K562 (cell line): ENCODE measurements at regions not wholly inside any gene's neighbourhood (a gene's known extent, or its start where the extent isn't known, plus 50 kb on each side); places are given as distances from the start of the nearest gene placed in this dataset.

ENCODE experiments used
- ATAC-seq: fragments of 200-7000 bp; cut with Tn5 transposase; 3 replicates; pipeline ENCODE4 v1.9.1; 2020; ENCODE audit warnings: moderate library complexity
- BruUV-seq: library from RNA; stranded (reverse); fragments of 400-500 nt; replicated peaks from 2 replicates; lab custom pipeline; 2021; lab: Mats Ljungman, UMichigan
- CTCF ChIA-PET: fragments of 300-600 bp; formaldehyde crosslinking; extraction: SDS; loops from one replicate; lab custom pipeline; 2021; ENCODE audit warnings: low intra/inter-chr PET ratio; lab: Yijun Ruan, JAX
- POLR2A ChIA-PET: fragments of 300-600, 350-650 bp; sonication (Branson Sonifier 250); formaldehyde crosslinking; extraction: SDS; loops from one replicate; lab custom pipeline; 2021; ENCODE audit warnings: antibody characterized with exemption, inconsistent platforms; lab: Yijun Ruan, JAX
- DNase-seq, 4 experiments: peaks; one replicate each; pipeline versions ENCODE4 v3.0.0 to v3.0.0-alpha.2; 2011 to 2018; ENCODE audit warnings: low spot score in 3 of 4, mixed read lengths in 3 of 4; ENCODE audit errors: extremely low read depth in 1 of 4
- FAIRE-seq: peaks from 2 replicates; lab custom pipeline; 2011; peaks lifted over from hg19 to GRCh38; lab: Jason Lieb, UNC
- H2AFZ ChIP-seq: 2 replicates; pipeline ENCODE4 v1.6.0; 2011; ENCODE audit warnings: low read depth, low read length, control low read depth, inconsistent platforms
- H3K27ac ChIP-seq: fragments of 200-600 bp; 3 replicates; pipeline ENCODE4 v1.8.0; 2011; ENCODE audit warnings: low read depth, mild to moderate bottlenecking, control low read depth, inconsistent platforms, low read length, moderate library complexity, mixed read lengths; ENCODE audit errors: extremely low read depth
- H3K27me3 ChIP-seq, 2 experiments: fragments of 300-600 bp in 1 of 2; 2 replicates in 1 of 2; 3 replicates in 1 of 2; pipeline versions ENCODE4 v1.6.0 to v1.8.0; 2011; ENCODE audit warnings: inconsistent platforms in 2 of 2, low read length in 2 of 2, mild to moderate bottlenecking in 1 of 2, mixed read lengths in 1 of 2, moderate library complexity in 1 of 2; ENCODE audit not compliant: control insufficient read depth in 2 of 2, insufficient read depth in 2 of 2
- H3K36me3 ChIP-seq: fragments of 300-600 bp; 3 replicates; pipeline ENCODE4 v1.8.0; 2011; ENCODE audit warnings: mild to moderate bottlenecking, low read length, inconsistent platforms; ENCODE audit not compliant: control insufficient read depth, insufficient read depth
- H3K4me1 ChIP-seq, 2 experiments: fragments of 200-600 bp in 1 of 2; replicated peaks in 1 of 2; 2 replicates in 1 of 2; 3 replicates in 1 of 2; pipeline versions ENCODE4 v1.5.1 to v1.8.0; 2011; ENCODE audit warnings: inconsistent platforms in 2 of 2, low read length in 2 of 2, mild to moderate bottlenecking in 1 of 2, mixed read lengths in 1 of 2, moderate library complexity in 1 of 2; ENCODE audit not compliant: control insufficient read depth in 2 of 2, insufficient read depth in 2 of 2
- H3K4me2 ChIP-seq: 2 replicates; pipeline ENCODE4 v1.6.1; 2011; ENCODE audit warnings: low read length, control low read depth, inconsistent platforms, mixed read lengths; ENCODE audit not compliant: insufficient read depth
- H3K4me3 ChIP-seq: fragments of 200-600 bp; sonication (generic), shearing (Covaris generic); 2 replicates; pipeline ENCODE4 v1.5.1; 2016; ENCODE audit warnings: control low read depth, inconsistent platforms
- H3K79me2 ChIP-seq: fragments of 200-600 bp; 3 replicates; pipeline ENCODE4 v1.8.0; 2011; ENCODE audit warnings: low read length, inconsistent platforms; ENCODE audit not compliant: control insufficient read depth, insufficient read depth
- H3K9ac ChIP-seq, 2 experiments: 2 replicates each; pipeline versions ENCODE4 v1.6.0 to v1.6.1; 2011; ENCODE audit warnings: low read depth in 2 of 2, low read length in 2 of 2, control low read depth in 1 of 2, inconsistent platforms in 1 of 2, mild to moderate bottlenecking in 1 of 2, mixed read lengths in 1 of 2; ENCODE audit not compliant: insufficient read depth in 1 of 2
- H3K9me1 ChIP-seq: one replicate; pipeline ENCODE4 v1.6.0; 2011; ENCODE audit warnings: inconsistent platforms, mild to moderate bottlenecking, low read length, moderate library complexity; ENCODE audit not compliant: control insufficient read depth, insufficient read depth
- H3K9me3 ChIP-seq: replicated peaks from 2 replicates; pipeline ENCODE4 v1.5.1; 2011; ENCODE audit warnings: low read depth, low read length, inconsistent platforms; ENCODE audit not compliant: control insufficient read depth, insufficient read depth
- H4K20me1 ChIP-seq: replicated peaks from 2 replicates; pipeline ENCODE4 v1.6.1; 2011; ENCODE audit warnings: low read length, inconsistent platforms, mixed read lengths; ENCODE audit not compliant: control insufficient read depth, insufficient read depth
- GATA2 ChIP-seq: sonication (generic); formaldehyde crosslinking; IDR thresholded peaks from 2 replicates; pipeline ENCODE4 v1.4.0; 2020; ENCODE audit warnings: mild to moderate bottlenecking, missing genetic modification reagents
- MITF ChIP-seq: IDR thresholded peaks from 2 replicates; pipeline ENCODE4 v1.6.1; 2014; ENCODE audit warnings: antibody characterized with exemption
- OTX1 ChIP-seq: fragments of 450-650 bp; formaldehyde crosslinking; IDR thresholded peaks from 2 replicates; pipeline ENCODE4 v1.4.0; 2022; ENCODE audit warnings: mild to moderate bottlenecking
- ZNF23 ChIP-seq: fragments of 250-450 bp; sonication (Bioruptor Pico); IDR thresholded peaks from 2 replicates; pipeline ENCODE4 v1.4.0; 2020; ENCODE audit warnings: mild to moderate bottlenecking
- ZNF398 ChIP-seq: fragments of 250-450 bp; sonication (Bioruptor Pico); IDR thresholded peaks from 2 replicates; pipeline ENCODE4 v1.8.0; 2021; ENCODE audit warnings: moderate library complexity, mild to moderate bottlenecking, inconsistent platforms
- ZNF695 ChIP-seq: fragments of 450-650 bp; formaldehyde crosslinking; IDR thresholded peaks from 2 replicates; pipeline ENCODE4 v1.4.0; 2020; ENCODE audit warnings: mild to moderate bottlenecking, moderate library complexity
- ZNF75A ChIP-seq: fragments of 450-650 bp; formaldehyde crosslinking; IDR thresholded peaks from 2 replicates; pipeline ENCODE4 v1.4.0; 2020; ENCODE audit warnings: mild to moderate bottlenecking
- ZNF764 ChIP-seq: fragments of 250-450 bp; sonication (Bioruptor Pico); IDR thresholded peaks from 2 replicates; pipeline ENCODE4 v1.4.0; 2020; ENCODE audit warnings: low read depth, mild to moderate bottlenecking, moderate library complexity
- ZNF778 ChIP-seq: fragments of 450-650 bp; formaldehyde crosslinking; IDR thresholded peaks from 2 replicates; pipeline ENCODE4 v1.4.0; 2020; ENCODE audit warnings: mild to moderate bottlenecking, moderate library complexity
- WGBS: fragments of 100-300 bp; shearing (Covaris generic); methylation state at CpG from one replicate; pipeline ENCODE4 v1.1.6; 2016; ENCODE audit warnings: low coverage, mixed read lengths; ENCODE audit not compliant: insufficient coverage; ENCODE audit errors: missing lambda C conversion rate; 5-methylcytosine and 5-hydroxymethylcytosine counted together
- in situ Hi-C: fragments of 300-500 bp; cut with MboI; formaldehyde crosslinking; loops from 4 replicates; pipeline ENCODE4 v1.15.0; 2018; ENCODE audit warnings: inconsistent platforms, mixed read lengths
- intact Hi-C: fragments of 100-400 bp; cut with micrococcal nuclease; formaldehyde crosslinking; loops from 2 replicates; pipeline ENCODE4 v1.14.2; 2022
- TF ChIP-seq, protein P1 (sequence below): fragments of 450-650 bp; IDR thresholded peaks from 2 replicates; pipeline ENCODE4 v1.6.1; 2016; ENCODE audit warnings: low read depth, mild to moderate bottlenecking, moderate library complexity
- TF ChIP-seq, protein P2 (sequence below): sonication (generic); formaldehyde crosslinking; IDR thresholded peaks from 2 replicates; pipeline ENCODE4 v1.8.1; 2023; ENCODE audit warnings: mild to moderate bottlenecking, missing genetic modification reagents
- TF ChIP-seq, protein P3 (sequence below): sonication (generic); formaldehyde crosslinking; IDR thresholded peaks from 2 replicates; pipeline ENCODE4 v1.8.0; 2023; ENCODE audit warnings: missing genetic modification reagents, mild to moderate bottlenecking, borderline replicate concordance

GRCh38 chr13:106029676-106030290 is 505.7 kb downstream of the EFNB2 start:
- no peak for DNase-seq
- Histone ChIP-seq H3K4me3 (no peak overlapping the region), H3K4me2 (no peak overlapping the region), H3K9me3 (no peaks in the 10 kb centered on the region), H3K27ac (no peak overlapping the region), H3K9ac (no peak overlapping the region), H2AFZ (no peak overlapping the region), H3K79me2 (no peaks in the 10 kb centered on the region), H3K27me3 (no peaks in the 10 kb centered on the region), H4K20me1 (no peaks in the 10 kb centered on the region), H3K9me1 (no peaks in the 10 kb centered on the region), H3K4me1 (no peaks in the 10 kb centered on the region), H3K36me3 (no peaks in the 10 kb centered on the region)
- in situ Hi-C loops = no loop called here
- ATAC-seq = no peak
- POLR2A ChIA-PET = no interaction called here
- WGBS = 0% methylated on average over 7 of the region's 7 CpGs
- CTCF ChIA-PET = no interaction called here
- FAIRE-seq = no peak
- BruUV-seq = no TSS peak
- intact Hi-C loops = no loop called here
- TF ChIP-seq ZNF778 (no peak), ZNF23 (no peak), ZNF75A (CRISPR knock-in tag) (no peak), MITF (no peak), ZNF695 (CRISPR knock-in tag) (no peak), ZNF398 (CRISPR knock-in tag) (no peak), OTX1 (CRISPR knock-in tag) (no peak), ZNF764 (CRISPR knock-in tag) (no peak), GATA2 (CRISPR knock-in tag) (no peak)
- TF ChIP-seq, protein P1, sequence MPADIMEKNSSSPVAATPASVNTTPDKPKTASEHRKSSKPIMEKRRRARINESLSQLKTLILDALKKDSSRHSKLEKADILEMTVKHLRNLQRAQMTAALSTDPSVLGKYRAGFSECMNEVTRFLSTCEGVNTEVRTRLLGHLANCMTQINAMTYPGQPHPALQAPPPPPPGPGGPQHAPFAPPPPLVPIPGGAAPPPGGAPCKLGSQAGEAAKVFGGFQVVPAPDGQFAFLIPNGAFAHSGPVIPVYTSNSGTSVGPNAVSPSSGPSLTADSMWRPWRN = no peak
- TF ChIP-seq, protein P2, sequence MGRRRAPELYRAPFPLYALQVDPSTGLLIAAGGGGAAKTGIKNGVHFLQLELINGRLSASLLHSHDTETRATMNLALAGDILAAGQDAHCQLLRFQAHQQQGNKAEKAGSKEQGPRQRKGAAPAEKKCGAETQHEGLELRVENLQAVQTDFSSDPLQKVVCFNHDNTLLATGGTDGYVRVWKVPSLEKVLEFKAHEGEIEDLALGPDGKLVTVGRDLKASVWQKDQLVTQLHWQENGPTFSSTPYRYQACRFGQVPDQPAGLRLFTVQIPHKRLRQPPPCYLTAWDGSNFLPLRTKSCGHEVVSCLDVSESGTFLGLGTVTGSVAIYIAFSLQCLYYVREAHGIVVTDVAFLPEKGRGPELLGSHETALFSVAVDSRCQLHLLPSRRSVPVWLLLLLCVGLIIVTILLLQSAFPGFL = no peak
- TF ChIP-seq, protein P3, sequence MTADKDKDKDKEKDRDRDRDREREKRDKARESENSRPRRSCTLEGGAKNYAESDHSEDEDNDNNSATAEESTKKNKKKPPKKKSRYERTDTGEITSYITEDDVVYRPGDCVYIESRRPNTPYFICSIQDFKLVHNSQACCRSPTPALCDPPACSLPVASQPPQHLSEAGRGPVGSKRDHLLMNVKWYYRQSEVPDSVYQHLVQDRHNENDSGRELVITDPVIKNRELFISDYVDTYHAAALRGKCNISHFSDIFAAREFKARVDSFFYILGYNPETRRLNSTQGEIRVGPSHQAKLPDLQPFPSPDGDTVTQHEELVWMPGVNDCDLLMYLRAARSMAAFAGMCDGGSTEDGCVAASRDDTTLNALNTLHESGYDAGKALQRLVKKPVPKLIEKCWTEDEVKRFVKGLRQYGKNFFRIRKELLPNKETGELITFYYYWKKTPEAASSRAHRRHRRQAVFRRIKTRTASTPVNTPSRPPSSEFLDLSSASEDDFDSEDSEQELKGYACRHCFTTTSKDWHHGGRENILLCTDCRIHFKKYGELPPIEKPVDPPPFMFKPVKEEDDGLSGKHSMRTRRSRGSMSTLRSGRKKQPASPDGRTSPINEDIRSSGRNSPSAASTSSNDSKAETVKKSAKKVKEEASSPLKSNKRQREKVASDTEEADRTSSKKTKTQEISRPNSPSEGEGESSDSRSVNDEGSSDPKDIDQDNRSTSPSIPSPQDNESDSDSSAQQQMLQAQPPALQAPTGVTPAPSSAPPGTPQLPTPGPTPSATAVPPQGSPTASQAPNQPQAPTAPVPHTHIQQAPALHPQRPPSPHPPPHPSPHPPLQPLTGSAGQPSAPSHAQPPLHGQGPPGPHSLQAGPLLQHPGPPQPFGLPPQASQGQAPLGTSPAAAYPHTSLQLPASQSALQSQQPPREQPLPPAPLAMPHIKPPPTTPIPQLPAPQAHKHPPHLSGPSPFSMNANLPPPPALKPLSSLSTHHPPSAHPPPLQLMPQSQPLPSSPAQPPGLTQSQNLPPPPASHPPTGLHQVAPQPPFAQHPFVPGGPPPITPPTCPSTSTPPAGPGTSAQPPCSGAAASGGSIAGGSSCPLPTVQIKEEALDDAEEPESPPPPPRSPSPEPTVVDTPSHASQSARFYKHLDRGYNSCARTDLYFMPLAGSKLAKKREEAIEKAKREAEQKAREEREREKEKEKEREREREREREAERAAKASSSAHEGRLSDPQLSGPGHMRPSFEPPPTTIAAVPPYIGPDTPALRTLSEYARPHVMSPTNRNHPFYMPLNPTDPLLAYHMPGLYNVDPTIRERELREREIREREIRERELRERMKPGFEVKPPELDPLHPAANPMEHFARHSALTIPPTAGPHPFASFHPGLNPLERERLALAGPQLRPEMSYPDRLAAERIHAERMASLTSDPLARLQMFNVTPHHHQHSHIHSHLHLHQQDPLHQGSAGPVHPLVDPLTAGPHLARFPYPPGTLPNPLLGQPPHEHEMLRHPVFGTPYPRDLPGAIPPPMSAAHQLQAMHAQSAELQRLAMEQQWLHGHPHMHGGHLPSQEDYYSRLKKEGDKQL (CRISPR knock-in tag) = no peak
